K562 (cell line): ENCODE measurements at regions not wholly inside any gene's neighbourhood (a gene's known extent, or its start where the extent isn't known, plus 50 kb on each side); places are given as distances from the start of the nearest gene placed in this dataset.

Experiments used
- BCLAF1 ChIP-seq, 2 experiments: fragments of 450-650 bp in 1 of 2; IDR thresholded peaks; 2 replicates each; pipeline ENCODE4 v1.6.1; 2011 to 2017; ENCODE audit warnings: low read depth in 2 of 2, antibody characterized with exemption in 1 of 2, borderline replicate concordance in 1 of 2, low read length in 1 of 2, mild to moderate bottlenecking in 1 of 2, mixed read lengths in 1 of 2; ENCODE audit not compliant: control insufficient read depth in 1 of 2
- CREB1 ChIP-seq, 2 experiments: sonication (generic) in 1 of 2; formaldehyde crosslinking in 1 of 2; IDR thresholded peaks; 2 replicates each; pipeline versions ENCODE4 v1.6.1 to v1.8.0; 2012 to 2022; ENCODE audit warnings: inconsistent platforms in 1 of 2, mild to moderate bottlenecking in 1 of 2, missing genetic modification reagents in 1 of 2, moderate library complexity in 1 of 2
- DDX20 ChIP-seq: fragments of 450-650 bp; IDR thresholded peaks from 2 replicates; pipeline ENCODE4 v1.6.1; 2016; ENCODE audit warnings: missing genetic modification characterization, low read depth, mild to moderate bottlenecking, missing compliant biosample characterization, moderate library complexity
- MEF2A ChIP-seq: IDR thresholded peaks from 2 replicates; pipeline ENCODE4 v1.6.1; 2011; ENCODE audit warnings: low read depth, mild to moderate bottlenecking, low read length, moderate library complexity; ENCODE audit not compliant: control insufficient read depth
- NONO ChIP-seq, 2 experiments: fragments of 200-400 bp in 1 of 2; fragments of 450-650 bp in 1 of 2; formaldehyde crosslinking in 1 of 2; IDR thresholded peaks; 2 replicates each; pipeline ENCODE4 v1.6.1; 2017; ENCODE audit warnings: low read depth in 2 of 2, mild to moderate bottlenecking in 2 of 2, moderate library complexity in 2 of 2, low read length in 1 of 2
- NR4A1 ChIP-seq, 2 experiments: fragments of 250-450 bp in 1 of 2; fragments of 450-650 bp in 1 of 2; sonication (Bioruptor Pico) in 1 of 2; IDR thresholded peaks; 2 replicates each; pipeline versions ENCODE4 v1.4.0 to v1.6.1; 2016 to 2020; ENCODE audit warnings: mild to moderate bottlenecking in 2 of 2, missing compliant biosample characterization in 1 of 2, missing genetic modification characterization in 1 of 2, moderate library complexity in 1 of 2
- PYGO2 ChIP-seq: fragments of 450-650 bp; IDR thresholded peaks from 2 replicates; pipeline ENCODE4 v1.6.1; 2016; ENCODE audit warnings: mild to moderate bottlenecking, missing genetic modification characterization, moderate library complexity, missing compliant biosample characterization
- RHOXF2B ChIP-seq: fragments of 250-450 bp; sonication (Bioruptor Pico); conservative IDR thresholded peaks from 2 replicates; pipeline ENCODE4 v1.5.1; 2021
- SNIP1 ChIP-seq: fragments of 450-650 bp; IDR thresholded peaks from 2 replicates; pipeline ENCODE4 v1.7.1; 2017; ENCODE audit warnings: low read depth, mild to moderate bottlenecking
- TAL1 ChIP-seq: fragments of 450-650 bp; IDR thresholded peaks from 2 replicates; pipeline ENCODE4 v1.6.1; 2016; ENCODE audit warnings: mild to moderate bottlenecking
- ZBTB17 ChIP-seq: fragments of 450-650 bp; formaldehyde crosslinking; IDR thresholded peaks from 2 replicates; pipeline ENCODE4 v1.4.0; 2020; ENCODE audit warnings: mild to moderate bottlenecking
- ZNF551 ChIP-seq: fragments of 250-450 bp; sonication (Bioruptor Pico); IDR thresholded peaks from 2 replicates; pipeline ENCODE4 v1.5.0; 2021; ENCODE audit warnings: mild to moderate bottlenecking, moderate library complexity
- ZNF668 ChIP-seq: fragments of 250-450 bp; sonication (Bioruptor Pico); IDR thresholded peaks from 2 replicates; pipeline ENCODE4 v1.8.0; 2022; ENCODE audit warnings: mild to moderate bottlenecking, inconsistent platforms
- TF ChIP-seq, protein P1 (sequence below): fragments of 200-600 bp; sonication (generic); IDR thresholded peaks from one replicate; pipeline ENCODE4 v1.6.1; 2012; ENCODE audit warnings: mild to moderate bottlenecking, low read depth, low read length, inconsistent platforms

- TF ChIP-seq, protein P1, sequence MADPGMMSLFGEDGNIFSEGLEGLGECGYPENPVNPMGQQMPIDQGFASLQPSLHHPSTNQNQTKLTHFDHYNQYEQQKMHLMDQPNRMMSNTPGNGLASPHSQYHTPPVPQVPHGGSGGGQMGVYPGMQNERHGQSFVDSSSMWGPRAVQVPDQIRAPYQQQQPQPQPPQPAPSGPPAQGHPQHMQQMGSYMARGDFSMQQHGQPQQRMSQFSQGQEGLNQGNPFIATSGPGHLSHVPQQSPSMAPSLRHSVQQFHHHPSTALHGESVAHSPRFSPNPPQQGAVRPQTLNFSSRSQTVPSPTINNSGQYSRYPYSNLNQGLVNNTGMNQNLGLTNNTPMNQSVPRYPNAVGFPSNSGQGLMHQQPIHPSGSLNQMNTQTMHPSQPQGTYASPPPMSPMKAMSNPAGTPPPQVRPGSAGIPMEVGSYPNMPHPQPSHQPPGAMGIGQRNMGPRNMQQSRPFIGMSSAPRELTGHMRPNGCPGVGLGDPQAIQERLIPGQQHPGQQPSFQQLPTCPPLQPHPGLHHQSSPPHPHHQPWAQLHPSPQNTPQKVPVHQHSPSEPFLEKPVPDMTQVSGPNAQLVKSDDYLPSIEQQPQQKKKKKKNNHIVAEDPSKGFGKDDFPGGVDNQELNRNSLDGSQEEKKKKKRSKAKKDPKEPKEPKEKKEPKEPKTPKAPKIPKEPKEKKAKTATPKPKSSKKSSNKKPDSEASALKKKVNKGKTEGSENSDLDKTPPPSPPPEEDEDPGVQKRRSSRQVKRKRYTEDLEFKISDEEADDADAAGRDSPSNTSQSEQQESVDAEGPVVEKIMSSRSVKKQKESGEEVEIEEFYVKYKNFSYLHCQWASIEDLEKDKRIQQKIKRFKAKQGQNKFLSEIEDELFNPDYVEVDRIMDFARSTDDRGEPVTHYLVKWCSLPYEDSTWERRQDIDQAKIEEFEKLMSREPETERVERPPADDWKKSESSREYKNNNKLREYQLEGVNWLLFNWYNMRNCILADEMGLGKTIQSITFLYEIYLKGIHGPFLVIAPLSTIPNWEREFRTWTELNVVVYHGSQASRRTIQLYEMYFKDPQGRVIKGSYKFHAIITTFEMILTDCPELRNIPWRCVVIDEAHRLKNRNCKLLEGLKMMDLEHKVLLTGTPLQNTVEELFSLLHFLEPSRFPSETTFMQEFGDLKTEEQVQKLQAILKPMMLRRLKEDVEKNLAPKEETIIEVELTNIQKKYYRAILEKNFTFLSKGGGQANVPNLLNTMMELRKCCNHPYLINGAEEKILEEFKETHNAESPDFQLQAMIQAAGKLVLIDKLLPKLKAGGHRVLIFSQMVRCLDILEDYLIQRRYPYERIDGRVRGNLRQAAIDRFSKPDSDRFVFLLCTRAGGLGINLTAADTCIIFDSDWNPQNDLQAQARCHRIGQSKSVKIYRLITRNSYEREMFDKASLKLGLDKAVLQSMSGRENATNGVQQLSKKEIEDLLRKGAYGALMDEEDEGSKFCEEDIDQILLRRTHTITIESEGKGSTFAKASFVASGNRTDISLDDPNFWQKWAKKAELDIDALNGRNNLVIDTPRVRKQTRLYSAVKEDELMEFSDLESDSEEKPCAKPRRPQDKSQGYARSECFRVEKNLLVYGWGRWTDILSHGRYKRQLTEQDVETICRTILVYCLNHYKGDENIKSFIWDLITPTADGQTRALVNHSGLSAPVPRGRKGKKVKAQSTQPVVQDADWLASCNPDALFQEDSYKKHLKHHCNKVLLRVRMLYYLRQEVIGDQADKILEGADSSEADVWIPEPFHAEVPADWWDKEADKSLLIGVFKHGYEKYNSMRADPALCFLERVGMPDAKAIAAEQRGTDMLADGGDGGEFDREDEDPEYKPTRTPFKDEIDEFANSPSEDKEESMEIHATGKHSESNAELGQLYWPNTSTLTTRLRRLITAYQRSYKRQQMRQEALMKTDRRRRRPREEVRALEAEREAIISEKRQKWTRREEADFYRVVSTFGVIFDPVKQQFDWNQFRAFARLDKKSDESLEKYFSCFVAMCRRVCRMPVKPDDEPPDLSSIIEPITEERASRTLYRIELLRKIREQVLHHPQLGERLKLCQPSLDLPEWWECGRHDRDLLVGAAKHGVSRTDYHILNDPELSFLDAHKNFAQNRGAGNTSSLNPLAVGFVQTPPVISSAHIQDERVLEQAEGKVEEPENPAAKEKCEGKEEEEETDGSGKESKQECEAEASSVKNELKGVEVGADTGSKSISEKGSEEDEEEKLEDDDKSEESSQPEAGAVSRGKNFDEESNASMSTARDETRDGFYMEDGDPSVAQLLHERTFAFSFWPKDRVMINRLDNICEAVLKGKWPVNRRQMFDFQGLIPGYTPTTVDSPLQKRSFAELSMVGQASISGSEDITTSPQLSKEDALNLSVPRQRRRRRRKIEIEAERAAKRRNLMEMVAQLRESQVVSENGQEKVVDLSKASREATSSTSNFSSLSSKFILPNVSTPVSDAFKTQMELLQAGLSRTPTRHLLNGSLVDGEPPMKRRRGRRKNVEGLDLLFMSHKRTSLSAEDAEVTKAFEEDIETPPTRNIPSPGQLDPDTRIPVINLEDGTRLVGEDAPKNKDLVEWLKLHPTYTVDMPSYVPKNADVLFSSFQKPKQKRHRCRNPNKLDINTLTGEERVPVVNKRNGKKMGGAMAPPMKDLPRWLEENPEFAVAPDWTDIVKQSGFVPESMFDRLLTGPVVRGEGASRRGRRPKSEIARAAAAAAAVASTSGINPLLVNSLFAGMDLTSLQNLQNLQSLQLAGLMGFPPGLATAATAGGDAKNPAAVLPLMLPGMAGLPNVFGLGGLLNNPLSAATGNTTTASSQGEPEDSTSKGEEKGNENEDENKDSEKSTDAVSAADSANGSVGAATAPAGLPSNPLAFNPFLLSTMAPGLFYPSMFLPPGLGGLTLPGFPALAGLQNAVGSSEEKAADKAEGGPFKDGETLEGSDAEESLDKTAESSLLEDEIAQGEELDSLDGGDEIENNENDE, result no peak
- TF ChIP-seq ZNF668 (CRISPR knock-in tag), result no peak
- no peak for TF ChIP-seq DDX20 (tag)
- no peak for TF ChIP-seq ZNF551 (CRISPR knock-in tag)
- TF ChIP-seq BCLAF1 (IDR thresholded peaks at IDR 0.05; ENCODE audit: borderline replicate concordance in 1 of 2, control insufficient read depth in 1 of 2, low read depth in 2 of 2, low read length in 1 of 2), result no peak
- TF ChIP-seq RHOXF2B (CRISPR knock-in tag), result no peak
- TF ChIP-seq ZBTB17 (CRISPR knock-in tag), result no peak
- no peak for TF ChIP-seq MEF2A
- TF ChIP-seq SNIP1, result no peak
- TF ChIP-seq PYGO2 (tag), result no peak
- TF ChIP-seq NONO (IDR thresholded peaks at IDR 0.05; ENCODE audit: low read depth in 2 of 2, low read length in 1 of 2), result no peak
- TF ChIP-seq CREB1 (IDR thresholded peaks at IDR 0.05), result no peak
- no peak for TF ChIP-seq CREB1 (CRISPR knock-in tag; IDR thresholded peaks at IDR 0.05)
- no peak for TF ChIP-seq TAL1
- no peak for TF ChIP-seq NR4A1 (CRISPR knock-in tag; IDR thresholded peaks at IDR 0.05)
- no peak for TF ChIP-seq NR4A1 (tag; IDR thresholded peaks at IDR 0.05)
- TF ChIP-seq, all 486 proteins: peak for 0
Measured at GRCh38 chr2:228533156-228533555, 351.7 kb upstream of the SPHKAP start (continued).
